Right atrium auricular region (tissue), 2 donors: ENCODE measurements at regions not wholly inside any gene's neighbourhood (a gene's known extent, or its start where the extent isn't known, plus 50 kb on each side); places are given as distances from the start of the nearest gene placed in this dataset.

Experiments
- DNase-seq: peaks from one replicate; pipeline ENCODE4 v3.0.0-alpha.2; 2019; ENCODE audit warnings: low spot score
- H3K27ac ChIP-seq, 2 donors: fragments of 200-600 bp; sonication (generic); 1 replicate in 1 of 2; 2 replicates in 1 of 2; pipeline ENCODE4 v1.5.1; 2016 to 2019
- H3K27me3 ChIP-seq, 2 donors: fragments of 200-600 bp; sonication (generic); one replicate each; pipeline versions ENCODE4 v1.5.1 to v1.6.0; 2017 to 2019
- H3K36me3 ChIP-seq: fragments of 200-600 bp; sonication (generic); one replicate; pipeline ENCODE4 v1.5.1; 2016
- H3K4me1 ChIP-seq, 2 donors: fragments of 200-600 bp; sonication (generic); one replicate each; pipeline versions ENCODE4 v1.5.1 to v1.6.0; 2017 to 2019
- H3K4me3 ChIP-seq, 2 donors: fragments of 200-600 bp; sonication (generic); 1 replicate in 1 of 2; 2 replicates in 1 of 2; pipeline ENCODE4 v1.5.1; 2017 to 2019; ENCODE audit warnings: mild to moderate bottlenecking in 1 of 2, moderate library complexity in 1 of 2
- H3K9me3 ChIP-seq, 2 donors: fragments of 200-600 bp; sonication (generic); one replicate each; pipeline ENCODE4 v1.5.1; 2019
- TF ChIP-seq, protein P1 (sequence below), 2 donors: fragments of 200-600 bp; sonication (generic); IDR thresholded peaks; one replicate each; pipeline ENCODE4 v1.5.1; 2019; ENCODE audit warnings: antibody characterized with exemption in 2 of 2

DNA sequence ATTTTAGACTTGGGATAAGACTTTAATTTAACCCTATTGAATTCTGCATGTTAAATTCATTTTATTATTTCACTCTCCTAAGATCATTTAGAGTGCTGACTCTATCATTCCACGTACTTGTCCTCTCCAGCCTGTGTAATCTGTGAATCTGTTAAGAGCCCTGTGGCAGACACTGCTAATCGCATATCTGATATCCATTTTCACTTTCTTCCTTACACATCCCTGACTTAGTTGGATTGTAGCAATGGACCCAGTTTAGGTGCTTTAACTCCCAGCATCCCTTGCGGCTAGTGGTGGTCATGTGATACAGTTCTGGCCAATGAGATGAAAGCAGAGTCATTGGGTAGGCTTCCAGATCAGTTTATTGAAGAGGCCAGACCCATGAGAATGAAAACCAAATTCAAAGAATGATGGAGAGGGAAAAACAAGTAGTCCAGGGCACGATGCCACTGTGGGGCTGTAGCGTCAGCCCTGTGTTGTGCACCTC lies 57.2 kb upstream of the SOX4 start:
- H3K4me3 ChIP-seq, result no peak overlapping the region
- no peaks in the 10 kb centered on the region for H3K36me3 ChIP-seq
- no peak for DNase-seq
- TF ChIP-seq, protein P1, sequence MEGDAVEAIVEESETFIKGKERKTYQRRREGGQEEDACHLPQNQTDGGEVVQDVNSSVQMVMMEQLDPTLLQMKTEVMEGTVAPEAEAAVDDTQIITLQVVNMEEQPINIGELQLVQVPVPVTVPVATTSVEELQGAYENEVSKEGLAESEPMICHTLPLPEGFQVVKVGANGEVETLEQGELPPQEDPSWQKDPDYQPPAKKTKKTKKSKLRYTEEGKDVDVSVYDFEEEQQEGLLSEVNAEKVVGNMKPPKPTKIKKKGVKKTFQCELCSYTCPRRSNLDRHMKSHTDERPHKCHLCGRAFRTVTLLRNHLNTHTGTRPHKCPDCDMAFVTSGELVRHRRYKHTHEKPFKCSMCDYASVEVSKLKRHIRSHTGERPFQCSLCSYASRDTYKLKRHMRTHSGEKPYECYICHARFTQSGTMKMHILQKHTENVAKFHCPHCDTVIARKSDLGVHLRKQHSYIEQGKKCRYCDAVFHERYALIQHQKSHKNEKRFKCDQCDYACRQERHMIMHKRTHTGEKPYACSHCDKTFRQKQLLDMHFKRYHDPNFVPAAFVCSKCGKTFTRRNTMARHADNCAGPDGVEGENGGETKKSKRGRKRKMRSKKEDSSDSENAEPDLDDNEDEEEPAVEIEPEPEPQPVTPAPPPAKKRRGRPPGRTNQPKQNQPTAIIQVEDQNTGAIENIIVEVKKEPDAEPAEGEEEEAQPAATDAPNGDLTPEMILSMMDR (IDR thresholded peaks at IDR 0.05), result no peak
- no peak overlapping the region for H3K27ac ChIP-seq
- H3K4me1 ChIP-seq, result no peaks in the 10 kb centered on the region
- H3K27me3 ChIP-seq, result no peaks in the 10 kb centered on the region
- H3K9me3 ChIP-seq, result no peaks in the 10 kb centered on the region

DNA sequence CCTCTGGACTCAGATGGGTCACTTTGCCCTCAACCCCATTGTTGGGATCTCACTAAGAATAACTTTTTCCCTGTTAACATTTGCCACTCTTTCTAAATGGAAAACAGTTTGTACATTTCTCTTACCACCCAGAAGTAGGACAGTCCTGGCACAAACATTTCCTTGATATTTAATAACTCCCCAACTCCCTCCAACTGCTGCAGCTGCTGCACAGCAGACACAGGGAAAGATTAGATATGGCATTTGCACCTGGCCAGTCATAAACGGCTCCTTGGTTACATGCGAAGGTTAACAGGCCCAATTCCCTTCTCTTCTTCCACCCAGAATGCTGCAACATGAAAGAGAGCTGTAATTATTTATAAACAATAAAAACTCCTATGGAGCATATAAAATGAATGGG lies 55.9 kb upstream of the SOX4 start:
- TF ChIP-seq, protein P1 (IDR thresholded peaks at IDR 0.05), result no peak
- Histone ChIP-seq H3K4me1 (no peaks in the 10 kb centered on the region), H3K27ac (no peak overlapping the region), H3K4me3 (no peak overlapping the region), H3K36me3 (no peaks in the 10 kb centered on the region), H3K27me3 (no peaks in the 10 kb centered on the region), H3K9me3 (no peaks in the 10 kb centered on the region)
- no peak for DNase-seq

GRCh38 chr6:21538186-21538798 lies 55.3 kb upstream of the SOX4 start:
- TF ChIP-seq, protein P1 (IDR thresholded peaks at IDR 0.05), result no peak
- H3K4me3 ChIP-seq, result no peak overlapping the region
- no peaks in the 10 kb centered on the region for H3K27me3 ChIP-seq
- no peak for DNase-seq
- no peaks in the 10 kb centered on the region for H3K36me3 ChIP-seq
- H3K4me1 ChIP-seq, result no peaks in the 10 kb centered on the region
- no peaks in the 10 kb centered on the region for H3K9me3 ChIP-seq
- no peak overlapping the region for H3K27ac ChIP-seq

GRCh38 chr6:21539621-21540100 lies 53.9 kb upstream of the SOX4 start:
- no peak for DNase-seq
- Histone ChIP-seq H3K4me3 (no peak overlapping the region), H3K27ac (no peak overlapping the region), H3K4me1 (no peaks in the 10 kb centered on the region), H3K36me3 (no peaks in the 10 kb centered on the region), H3K27me3 (no peaks in the 10 kb centered on the region), H3K9me3 (no peaks in the 10 kb centered on the region)
- TF ChIP-seq, protein P1 (IDR thresholded peaks at IDR 0.05), result no peak
